Coronary artery (tissue), 2 donors: ENCODE measurements at regions not wholly inside any gene's neighbourhood (a gene's known extent, or its start where the extent isn't known, plus 50 kb on each side); places are given as distances from the start of the nearest gene placed in this dataset.

ENCODE experiments used
- DNase-seq: peaks from one replicate; pipeline ENCODE4 v3.0.0-alpha.2; 2017; ENCODE audit warnings: low spot score
- H3K27ac ChIP-seq, 2 donors: fragments of 200-600 bp; sonication (generic); one replicate each; pipeline ENCODE4 v1.5.1; 2016 to 2019
- H3K4me3 ChIP-seq: fragments of 200-600 bp; sonication (generic); 2 replicates; pipeline ENCODE4 v1.5.1; 2016; ENCODE audit warnings: mild to moderate bottlenecking, moderate library complexity
- TF ChIP-seq, protein P1 (sequence below): fragments of 200-600 bp; sonication (generic); IDR thresholded peaks from one replicate; pipeline ENCODE4 v1.5.1; 2019; ENCODE audit warnings: antibody characterized with exemption

GRCh38 chr17:77359236-77359635 is 218.5 kb downstream of the SEC14L1 start:
- Histone ChIP-seq H3K27ac (no peak overlapping the region), H3K4me3 (no peak overlapping the region)
- DNase-seq: peak; percentile 17
- TF ChIP-seq, protein P1, sequence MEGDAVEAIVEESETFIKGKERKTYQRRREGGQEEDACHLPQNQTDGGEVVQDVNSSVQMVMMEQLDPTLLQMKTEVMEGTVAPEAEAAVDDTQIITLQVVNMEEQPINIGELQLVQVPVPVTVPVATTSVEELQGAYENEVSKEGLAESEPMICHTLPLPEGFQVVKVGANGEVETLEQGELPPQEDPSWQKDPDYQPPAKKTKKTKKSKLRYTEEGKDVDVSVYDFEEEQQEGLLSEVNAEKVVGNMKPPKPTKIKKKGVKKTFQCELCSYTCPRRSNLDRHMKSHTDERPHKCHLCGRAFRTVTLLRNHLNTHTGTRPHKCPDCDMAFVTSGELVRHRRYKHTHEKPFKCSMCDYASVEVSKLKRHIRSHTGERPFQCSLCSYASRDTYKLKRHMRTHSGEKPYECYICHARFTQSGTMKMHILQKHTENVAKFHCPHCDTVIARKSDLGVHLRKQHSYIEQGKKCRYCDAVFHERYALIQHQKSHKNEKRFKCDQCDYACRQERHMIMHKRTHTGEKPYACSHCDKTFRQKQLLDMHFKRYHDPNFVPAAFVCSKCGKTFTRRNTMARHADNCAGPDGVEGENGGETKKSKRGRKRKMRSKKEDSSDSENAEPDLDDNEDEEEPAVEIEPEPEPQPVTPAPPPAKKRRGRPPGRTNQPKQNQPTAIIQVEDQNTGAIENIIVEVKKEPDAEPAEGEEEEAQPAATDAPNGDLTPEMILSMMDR: no peak

DNA sequence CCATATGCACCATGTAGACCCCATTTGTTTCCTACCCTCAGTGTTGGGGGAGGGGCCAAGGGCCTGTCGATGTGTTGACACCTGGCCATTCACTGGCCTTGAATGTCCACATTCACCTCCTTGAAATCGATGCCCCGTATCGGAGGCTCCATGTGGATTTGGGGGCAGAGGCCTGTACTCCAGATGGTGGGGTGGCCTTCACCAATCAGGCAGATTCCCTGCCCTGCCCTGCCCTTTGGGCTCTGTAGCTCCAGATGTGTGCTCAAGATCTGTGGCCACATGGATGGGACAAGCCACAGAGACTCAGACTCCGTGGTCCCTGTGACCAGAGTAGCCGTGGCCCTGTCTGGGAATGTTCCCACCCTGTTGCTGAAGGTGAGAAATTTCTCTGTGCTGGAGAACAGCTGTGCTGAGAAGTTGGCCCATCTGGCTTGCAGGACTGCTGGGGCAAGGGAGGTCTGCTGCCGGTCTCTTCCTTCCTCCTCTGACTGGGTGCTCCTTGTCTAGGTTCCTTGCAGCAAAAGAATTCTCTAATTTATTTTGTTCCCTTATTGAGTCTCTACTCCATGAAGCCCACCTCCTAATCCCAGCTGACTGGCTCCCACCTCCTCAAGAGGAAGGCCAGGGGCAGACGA is 221.3 kb downstream of the SEC14L1 start:
- Histone ChIP-seq H3K27ac (no peak overlapping the region), H3K4me3 (no peak overlapping the region)
- TF ChIP-seq, protein P1: no peak
- no peak for DNase-seq

DNA sequence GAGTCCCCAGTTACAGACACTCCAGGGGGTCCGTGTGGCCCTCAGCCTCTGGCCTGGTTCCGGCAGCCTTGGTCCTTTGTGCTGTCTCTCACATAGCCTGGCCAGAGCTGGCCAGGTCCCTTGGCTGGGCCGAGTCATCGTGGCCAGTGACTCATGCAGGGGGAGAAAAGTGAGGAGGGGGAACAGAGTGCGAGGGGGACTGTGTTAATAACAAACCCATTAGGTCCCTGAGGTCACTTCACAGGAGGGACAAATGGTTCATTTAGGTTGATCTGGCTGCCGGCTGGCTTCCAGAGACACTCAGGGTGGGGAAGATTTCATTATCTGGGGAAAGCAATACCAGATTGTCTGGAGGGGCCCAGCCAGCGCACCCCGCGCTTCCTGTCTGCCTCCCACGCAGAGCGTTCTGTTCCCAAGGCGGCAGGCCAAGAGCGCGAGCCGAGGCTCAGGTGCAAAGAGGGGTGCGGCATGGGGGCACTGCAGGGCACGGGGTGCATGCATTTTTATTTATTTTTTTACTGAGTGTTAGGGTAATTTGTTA is 223.1 kb downstream of the SEC14L1 start:
- peak overlapping the region; percentile 43 to 95 for H3K27ac ChIP-seq
- DNase-seq: peak; percentile 73
- TF ChIP-seq, protein P1: no peak
- no peak overlapping the region for H3K4me3 ChIP-seq

- H3K27ac ChIP-seq: peak overlapping the region; percentile 43 to 95
- TF ChIP-seq, protein P1: no peak
- DNase-seq: peak; percentile 69
Observed at GRCh38 chr17:77364381-77364911, 223.7 kb downstream of the SEC14L1 start.

DNA sequence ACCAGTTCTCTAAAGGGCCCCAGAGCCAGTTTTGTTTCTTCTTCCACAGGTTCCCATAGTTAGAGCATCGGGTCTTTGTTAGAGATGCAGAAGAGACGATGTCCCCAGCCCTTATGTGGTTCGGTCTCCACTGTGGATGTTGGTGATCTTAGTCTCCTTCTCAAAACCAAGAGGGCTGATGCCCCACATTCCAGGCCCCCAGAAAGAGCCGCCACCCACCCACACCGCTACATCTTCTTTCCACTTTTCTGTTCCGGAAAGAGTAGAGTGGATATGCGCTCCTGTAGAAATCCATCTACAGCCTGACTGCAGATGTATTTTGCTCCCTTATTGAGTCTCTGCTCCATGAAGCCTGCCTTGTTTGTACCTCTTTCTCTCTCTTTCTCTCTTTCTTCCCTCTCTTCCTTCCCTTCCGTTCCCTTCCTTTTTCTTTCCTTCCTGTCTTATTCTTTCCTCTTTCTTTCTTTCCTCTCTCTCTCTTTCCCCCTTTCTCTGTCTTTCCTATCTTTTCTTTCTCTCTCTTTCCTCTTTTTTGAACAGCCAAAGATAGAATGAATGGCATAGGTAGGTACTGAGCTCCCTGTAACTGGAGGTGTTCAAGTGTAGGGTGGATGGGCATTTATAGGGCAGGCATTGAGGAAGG is 224.3 kb downstream of the SEC14L1 start:
- Histone ChIP-seq H3K4me3 (peak overlapping the region; percentile 54), H3K27ac (peak overlapping the region; percentile 83 to 95)
- no peak for DNase-seq
- TF ChIP-seq, protein P1: no peak

More at GRCh38 chr17:77364381-77364911, 223.7 kb downstream of the SEC14L1 start:
- H3K4me3 ChIP-seq: no peak overlapping the region

DNA sequence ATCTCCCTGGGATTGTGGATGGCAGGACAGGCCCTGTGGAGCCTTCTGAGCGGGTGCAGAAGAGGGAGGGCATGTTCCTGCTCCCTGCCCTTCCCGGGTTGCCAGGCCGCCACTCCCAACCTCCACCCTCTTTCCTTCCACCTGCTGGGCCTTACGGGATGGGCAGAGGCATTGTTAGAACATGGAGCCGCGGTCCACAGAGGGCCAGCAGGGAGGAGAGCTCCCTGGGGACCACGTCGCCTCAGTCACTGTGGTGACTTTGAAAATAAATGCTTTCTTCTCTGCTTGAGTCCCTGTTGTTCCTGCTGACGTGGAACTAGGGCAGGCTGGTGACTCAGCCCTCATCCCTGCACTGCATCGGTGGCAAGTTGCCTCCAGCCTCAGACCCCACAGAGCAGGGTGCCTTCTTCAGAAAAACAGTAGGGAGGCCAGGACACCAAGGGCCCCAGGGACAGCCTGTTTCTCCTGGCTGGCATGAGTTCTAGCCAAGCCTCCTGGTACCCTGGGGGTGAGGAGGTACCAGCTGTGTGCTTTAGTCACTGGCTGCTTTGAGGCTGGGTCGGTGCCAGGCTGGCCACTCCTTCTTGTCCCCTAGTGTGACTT is 224.9 kb downstream of the SEC14L1 start:
- Histone ChIP-seq H3K4me3 (peak overlapping the region; percentile 54), H3K27ac (peak overlapping the region; percentile 83 to 95)
- TF ChIP-seq, protein P1: no peak
- DNase-seq: peak; percentile 96
